Calu3 (cell line): ENCODE measurements at regions not wholly inside any gene's neighbourhood (a gene's known extent, or its start where the extent isn't known, plus 50 kb on each side); places are given as distances from the start of the nearest gene placed in this dataset.

Experiments
- BruUV-seq: library from RNA; stranded (reverse); fragments of 400-500 nt; replicated peaks from 2 replicates; lab custom pipeline; 2021; lab: Mats Ljungman, UMichigan
- CTCF ChIA-PET: fragments of 300-600 bp; sonication (Branson Sonifier 250); formaldehyde crosslinking; loops from one replicate; lab custom pipeline; 2022; ENCODE audit warnings: antibody characterized with exemption; lab: Charles Lee
- DNase-seq: peaks from one replicate; pipeline ENCODE4 v3.0.0; 2022
- H3K27ac Mint-ChIP-seq: one replicate; pipeline ENCODE4 v1.8.0; 2022; ENCODE audit warnings: mixed read lengths; ENCODE audit not compliant: unreplicated experiment
- H3K27me3 Mint-ChIP-seq: one replicate; pipeline ENCODE4 v1.8.0; 2022; ENCODE audit warnings: mixed read lengths; ENCODE audit not compliant: unreplicated experiment
- H3K36me3 Mint-ChIP-seq: one replicate; pipeline ENCODE4 v1.8.0; 2022; ENCODE audit warnings: mild to moderate bottlenecking, moderate library complexity, mixed read lengths; ENCODE audit not compliant: insufficient read depth, unreplicated experiment
- H3K4me1 Mint-ChIP-seq: one replicate; pipeline ENCODE4 v1.8.0; 2022; ENCODE audit warnings: mild to moderate bottlenecking, low read depth, mixed read lengths; ENCODE audit not compliant: unreplicated experiment
- H3K4me3 Mint-ChIP-seq: one replicate; pipeline ENCODE4 v1.8.0; 2022; ENCODE audit warnings: mild to moderate bottlenecking, low read depth, moderate library complexity, mixed read lengths; ENCODE audit not compliant: unreplicated experiment
- H3K9me3 Mint-ChIP-seq: one replicate; pipeline ENCODE4 v1.8.0; 2022; ENCODE audit warnings: low read depth, mixed read lengths; ENCODE audit not compliant: unreplicated experiment
- intact Hi-C: fragments of 100-400 bp; cut with micrococcal nuclease; formaldehyde crosslinking; loops from one replicate; pipeline ENCODE4 v1.10.0; 2022; ENCODE audit not compliant: unreplicated experiment
- TF ChIP-seq, protein P1 (sequence below): fragments of 200-600 bp; IDR thresholded peaks from one replicate; pipeline ENCODE4 v1.8.0; 2022; ENCODE audit warnings: antibody characterized with exemption; ENCODE audit not compliant: unreplicated experiment

GRCh38 chrX:148156986-148157385, 175.8 kb downstream of the FMR1NB start:
- TF ChIP-seq, protein P1, sequence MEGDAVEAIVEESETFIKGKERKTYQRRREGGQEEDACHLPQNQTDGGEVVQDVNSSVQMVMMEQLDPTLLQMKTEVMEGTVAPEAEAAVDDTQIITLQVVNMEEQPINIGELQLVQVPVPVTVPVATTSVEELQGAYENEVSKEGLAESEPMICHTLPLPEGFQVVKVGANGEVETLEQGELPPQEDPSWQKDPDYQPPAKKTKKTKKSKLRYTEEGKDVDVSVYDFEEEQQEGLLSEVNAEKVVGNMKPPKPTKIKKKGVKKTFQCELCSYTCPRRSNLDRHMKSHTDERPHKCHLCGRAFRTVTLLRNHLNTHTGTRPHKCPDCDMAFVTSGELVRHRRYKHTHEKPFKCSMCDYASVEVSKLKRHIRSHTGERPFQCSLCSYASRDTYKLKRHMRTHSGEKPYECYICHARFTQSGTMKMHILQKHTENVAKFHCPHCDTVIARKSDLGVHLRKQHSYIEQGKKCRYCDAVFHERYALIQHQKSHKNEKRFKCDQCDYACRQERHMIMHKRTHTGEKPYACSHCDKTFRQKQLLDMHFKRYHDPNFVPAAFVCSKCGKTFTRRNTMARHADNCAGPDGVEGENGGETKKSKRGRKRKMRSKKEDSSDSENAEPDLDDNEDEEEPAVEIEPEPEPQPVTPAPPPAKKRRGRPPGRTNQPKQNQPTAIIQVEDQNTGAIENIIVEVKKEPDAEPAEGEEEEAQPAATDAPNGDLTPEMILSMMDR = no peak
- H3K27ac Mint-ChIP-seq = no peak overlapping the region
- BruUV-seq = no TSS peak
- no peaks in the 10 kb centered on the region for H3K4me1 Mint-ChIP-seq
- CTCF ChIA-PET = no interaction called here
- H3K36me3 Mint-ChIP-seq = no peaks in the 10 kb centered on the region
- H3K27me3 Mint-ChIP-seq = no peaks in the 10 kb centered on the region
- DNase-seq = no peak
- peaks cover 14% of the 10 kb centered on the region for H3K9me3 Mint-ChIP-seq
- no peak overlapping the region for H3K4me3 Mint-ChIP-seq
- intact Hi-C loops = no loop called here

- TF ChIP-seq, protein P1 = no peak
- DNase-seq = no peak
- intact Hi-C loops = no loop called here
- Mint-ChIP-seq H3K4me1 (no peaks in the 10 kb centered on the region), H3K27me3 (no peaks in the 10 kb centered on the region), H3K36me3 (no peaks in the 10 kb centered on the region), H3K9me3 (peaks cover 10% of the 10 kb centered on the region), H3K4me3 (no peak overlapping the region), H3K27ac (no peak overlapping the region)
- no TSS peak for BruUV-seq
- CTCF ChIA-PET = no interaction called here
These were observed 178.7 kb downstream of the FMR1NB start for GRCh38 chrX:148159796-148160195.

- CTCF ChIA-PET = no interaction called here
- no peak for DNase-seq
- Mint-ChIP-seq H3K27me3 (no peaks in the 10 kb centered on the region), H3K27ac (no peak overlapping the region), H3K4me3 (no peak overlapping the region), H3K9me3 (peaks cover 5% of the 10 kb centered on the region), H3K36me3 (no peaks in the 10 kb centered on the region), H3K4me1 (no peaks in the 10 kb centered on the region)
- intact Hi-C loops = no loop called here
- TF ChIP-seq, protein P1 = no peak
- BruUV-seq = no TSS peak
These were observed 180.6 kb downstream of the FMR1NB start for GRCh38 chrX:148161701-148162100.

- Mint-ChIP-seq H3K27me3 (no peaks in the 10 kb centered on the region), H3K9me3 (peaks cover 5% of the 10 kb centered on the region), H3K27ac (no peak overlapping the region), H3K4me1 (no peaks in the 10 kb centered on the region), H3K36me3 (no peaks in the 10 kb centered on the region), H3K4me3 (no peak overlapping the region)
- CTCF ChIA-PET = no interaction called here
- BruUV-seq = no TSS peak
- DNase-seq = no peak
- TF ChIP-seq, protein P1 = no peak
- intact Hi-C loops = no loop called here
These were observed 204.5 kb downstream of the FMR1NB start for GRCh38 chrX:148185631-148186030.
